DOHH2 (cell line): ENCODE measurements at regions not wholly inside any gene's neighbourhood (a gene's known extent, or its start where the extent isn't known, plus 50 kb on each side); places are given as distances from the start of the nearest gene placed in this dataset.

Experiments used
- EZH2phosphoT487 ChIP-seq: fragments of 200-600 bp; sonication (generic); IDR thresholded peaks from 2 replicates; pipeline ENCODE4 v1.6.1; 2017; ENCODE audit warnings: borderline replicate concordance, mild to moderate bottlenecking, antibody characterized with exemption, low read length, moderate library complexity, mixed read lengths
- TF ChIP-seq, protein P1 (sequence below): fragments of 200-600 bp; sonication (generic); IDR thresholded peaks from one replicate; pipeline ENCODE4 v1.5.1; 2014; ENCODE audit warnings: antibody characterized with exemption, mild to moderate bottlenecking, low read depth, low read length; ENCODE audit not compliant: poor library complexity, severe bottlenecking

DNA sequence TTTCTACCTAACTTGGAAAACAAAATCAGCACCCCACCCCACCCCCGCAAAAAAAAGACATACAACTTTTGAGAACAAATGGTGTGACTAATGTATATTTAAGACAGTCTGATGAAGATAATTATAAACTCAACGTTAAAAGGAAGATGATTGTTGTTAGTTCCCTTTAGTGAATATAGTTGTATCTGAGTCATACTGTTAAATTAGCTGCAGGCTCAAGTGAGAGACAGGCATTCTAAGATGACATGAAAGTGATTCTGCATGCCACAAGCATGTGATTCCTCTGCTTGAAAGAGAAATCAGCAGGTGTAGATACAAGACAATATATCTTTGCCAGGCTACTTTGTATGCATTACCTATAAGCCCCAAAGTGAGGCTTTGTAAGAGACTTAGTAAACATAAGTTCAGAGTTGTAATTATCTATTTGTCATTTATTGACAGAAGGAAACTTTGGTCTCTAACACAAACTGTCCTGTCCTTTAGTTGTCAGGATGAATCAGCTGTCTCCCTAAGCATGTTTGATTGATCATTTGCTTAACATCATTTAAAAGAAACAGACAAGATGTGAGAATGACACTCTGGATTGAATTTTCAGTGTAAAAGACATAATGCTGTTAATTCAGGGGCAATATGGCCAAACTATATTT, 319.4 kb upstream of the HTR2A start:
- TF ChIP-seq, protein P1, sequence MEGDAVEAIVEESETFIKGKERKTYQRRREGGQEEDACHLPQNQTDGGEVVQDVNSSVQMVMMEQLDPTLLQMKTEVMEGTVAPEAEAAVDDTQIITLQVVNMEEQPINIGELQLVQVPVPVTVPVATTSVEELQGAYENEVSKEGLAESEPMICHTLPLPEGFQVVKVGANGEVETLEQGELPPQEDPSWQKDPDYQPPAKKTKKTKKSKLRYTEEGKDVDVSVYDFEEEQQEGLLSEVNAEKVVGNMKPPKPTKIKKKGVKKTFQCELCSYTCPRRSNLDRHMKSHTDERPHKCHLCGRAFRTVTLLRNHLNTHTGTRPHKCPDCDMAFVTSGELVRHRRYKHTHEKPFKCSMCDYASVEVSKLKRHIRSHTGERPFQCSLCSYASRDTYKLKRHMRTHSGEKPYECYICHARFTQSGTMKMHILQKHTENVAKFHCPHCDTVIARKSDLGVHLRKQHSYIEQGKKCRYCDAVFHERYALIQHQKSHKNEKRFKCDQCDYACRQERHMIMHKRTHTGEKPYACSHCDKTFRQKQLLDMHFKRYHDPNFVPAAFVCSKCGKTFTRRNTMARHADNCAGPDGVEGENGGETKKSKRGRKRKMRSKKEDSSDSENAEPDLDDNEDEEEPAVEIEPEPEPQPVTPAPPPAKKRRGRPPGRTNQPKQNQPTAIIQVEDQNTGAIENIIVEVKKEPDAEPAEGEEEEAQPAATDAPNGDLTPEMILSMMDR = no peak
- no peak for TF ChIP-seq EZH2phosphoT487
